Ascending aorta (tissue), 2 donors: ENCODE measurements at regions not wholly inside any gene's neighbourhood (a gene's known extent, or its start where the extent isn't known, plus 50 kb on each side); places are given as distances from the start of the nearest gene placed in this dataset.

Source experiments
- DNase-seq, 2 donors: peaks; one replicate each; pipeline ENCODE4 v3.0.0-alpha.2; 2019; ENCODE audit warnings: low spot score in 2 of 2
- H3K27ac ChIP-seq, 2 donors: fragments of 200-600 bp; sonication (generic); one replicate each; pipeline ENCODE4 v1.5.1; 2016 to 2017; ENCODE audit warnings: mild to moderate bottlenecking in 1 of 2
- H3K27me3 ChIP-seq: fragments of 200-600 bp; sonication (generic); one replicate; pipeline ENCODE4 v1.5.1; 2017
- H3K36me3 ChIP-seq, 2 donors: fragments of 200-600 bp; sonication (generic); one replicate each; pipeline ENCODE4 v1.5.1; 2016
- H3K4me1 ChIP-seq, 2 donors: fragments of 200-600 bp; sonication (generic); one replicate each; pipeline ENCODE4 v1.5.1; 2016 to 2017; ENCODE audit warnings: mild to moderate bottlenecking in 1 of 2
- H3K4me3 ChIP-seq, 2 donors: fragments of 200-600 bp; sonication (generic); one replicate each; pipeline ENCODE4 v1.5.1; 2016 to 2017; ENCODE audit warnings: mild to moderate bottlenecking in 1 of 2
- H3K9me3 ChIP-seq, 2 donors: fragments of 200-600 bp; sonication (generic); one replicate each; pipeline ENCODE4 v1.5.1; 2016
- CTCF ChIP-seq, 3 experiments: fragments of 200-600 bp in 2 of 3; fragments of 450-650 bp in 1 of 3; sonication (generic) in 2 of 3; IDR thresholded peaks; one replicate each; pipeline ENCODE4 v1.5.1; 2016 to 2019; ENCODE audit warnings: antibody characterized with exemption in 3 of 3, mild to moderate bottlenecking in 1 of 3, moderate library complexity in 1 of 3
- intact Hi-C: fragments of 100-400 bp; cut with DNase I; formaldehyde crosslinking; loops from one replicate; pipeline ENCODE4 v1.15.1; 2023

DNA sequence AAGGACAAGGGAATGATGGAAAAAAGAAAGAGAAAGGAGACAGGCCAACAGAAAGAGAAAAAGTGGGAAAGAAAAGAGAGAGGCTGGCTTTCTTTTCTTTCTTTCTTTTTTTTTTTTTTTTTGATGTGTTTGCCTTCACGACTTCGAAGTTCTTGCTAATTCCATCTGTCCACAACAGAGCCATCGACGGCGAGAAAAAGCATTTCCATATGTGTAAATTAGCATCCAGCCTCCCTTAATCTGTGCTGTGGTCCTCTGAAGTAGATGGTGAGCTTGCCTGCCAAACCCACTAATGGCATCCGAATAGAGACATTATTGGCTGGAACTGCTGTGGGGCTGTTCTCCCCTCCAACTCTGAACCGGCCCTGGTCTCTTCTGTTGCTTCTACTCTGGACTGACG lies 997.4 kb downstream of the BCL11B start:
- DNase-seq = no peak
- no peaks in the 10 kb centered on the region for H3K9me3 ChIP-seq
- no peak overlapping the region for H3K4me3 ChIP-seq
- H3K27me3 ChIP-seq = no peaks in the 10 kb centered on the region
- intact Hi-C loops = no loop called here
- no peak for TF ChIP-seq CTCF (IDR thresholded peaks at IDR 0.05)
- H3K27ac ChIP-seq = no peak overlapping the region
- no peaks in the 10 kb centered on the region for H3K36me3 ChIP-seq
- H3K4me1 ChIP-seq = no peaks in the 10 kb centered on the region

GRCh38 chr14:98278800-98279199 lies 993.2 kb downstream of the BCL11B start:
- no peaks in the 10 kb centered on the region for H3K4me1 ChIP-seq
- H3K27me3 ChIP-seq = no peaks in the 10 kb centered on the region
- no peak overlapping the region for H3K4me3 ChIP-seq
- H3K36me3 ChIP-seq = no peaks in the 10 kb centered on the region
- no peak for DNase-seq
- H3K9me3 ChIP-seq = no peaks in the 10 kb centered on the region
- intact Hi-C loops = no loop called here
- H3K27ac ChIP-seq = no peak overlapping the region
- no peak for TF ChIP-seq CTCF (IDR thresholded peaks at IDR 0.05)

DNA sequence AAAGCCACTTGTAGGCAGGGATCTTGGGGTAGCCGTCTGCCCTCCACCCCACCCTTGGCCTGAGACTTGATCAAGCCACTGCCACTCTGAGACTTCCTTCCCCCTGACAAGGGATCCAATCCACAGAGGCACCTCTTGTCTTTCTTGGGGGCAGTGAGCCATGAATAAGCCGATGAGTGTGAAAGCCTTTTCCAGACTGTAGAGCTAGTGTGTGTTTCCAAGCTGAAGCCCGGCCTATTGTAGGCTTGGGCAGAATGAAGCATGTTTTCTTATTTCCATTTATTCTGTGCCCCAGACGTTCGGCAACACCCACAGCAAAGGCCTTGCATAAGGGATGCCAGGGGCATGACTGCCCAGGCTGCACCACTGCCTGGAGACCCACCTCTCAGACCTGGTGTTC lies 991.6 kb downstream of the BCL11B start:
- Histone ChIP-seq H3K4me3 (no peak overlapping the region), H3K4me1 (no peaks in the 10 kb centered on the region), H3K36me3 (no peaks in the 10 kb centered on the region), H3K9me3 (no peaks in the 10 kb centered on the region), H3K27ac (no peak overlapping the region), H3K27me3 (no peaks in the 10 kb centered on the region)
- intact Hi-C loops = no loop called here
- no peak for DNase-seq
- no peak for TF ChIP-seq CTCF (IDR thresholded peaks at IDR 0.05)

GRCh38 chr14:98288825-98289224 lies 983.2 kb downstream of the BCL11B start:
- intact Hi-C loops = no loop called here
- H3K27ac ChIP-seq = no peak overlapping the region
- DNase-seq = no peak

DNA sequence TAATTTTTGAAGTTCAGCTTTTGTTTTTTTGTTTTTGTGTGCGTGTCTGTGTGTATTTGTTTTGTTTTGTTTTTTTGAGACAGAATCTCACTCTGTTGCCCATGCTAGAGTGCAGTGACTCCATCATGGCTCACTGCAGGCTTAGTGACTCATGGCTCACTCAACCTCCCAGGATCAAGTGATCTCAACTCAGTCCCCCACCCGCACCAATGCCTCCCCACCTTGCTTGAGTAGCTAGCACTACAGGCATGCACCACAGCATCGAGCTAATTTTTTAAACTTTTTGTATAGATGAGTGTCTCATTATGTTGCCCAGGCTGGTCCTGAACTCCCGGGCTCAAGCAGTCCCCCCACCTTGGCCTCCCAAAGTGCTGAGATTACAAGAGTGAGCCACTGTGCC lies 981.4 kb downstream of the BCL11B start:
- Histone ChIP-seq H3K27me3 (no peaks in the 10 kb centered on the region), H3K4me1 (no peaks in the 10 kb centered on the region), H3K4me3 (no peak overlapping the region), H3K9me3 (no peaks in the 10 kb centered on the region), H3K27ac (no peak overlapping the region), H3K36me3 (no peaks in the 10 kb centered on the region)
- DNase-seq = no peak
- intact Hi-C loops = no loop called here
- TF ChIP-seq CTCF (IDR thresholded peaks at IDR 0.05) = no peak

More at GRCh38 chr14:98288825-98289224, 983.2 kb downstream of the BCL11B start:
- H3K27me3 ChIP-seq = no peaks in the 10 kb centered on the region
- no peak overlapping the region for H3K4me3 ChIP-seq
- no peak for TF ChIP-seq CTCF (IDR thresholded peaks at IDR 0.05)
- H3K4me1 ChIP-seq = no peaks in the 10 kb centered on the region
- no peaks in the 10 kb centered on the region for H3K9me3 ChIP-seq
- H3K36me3 ChIP-seq = no peaks in the 10 kb centered on the region

DNA sequence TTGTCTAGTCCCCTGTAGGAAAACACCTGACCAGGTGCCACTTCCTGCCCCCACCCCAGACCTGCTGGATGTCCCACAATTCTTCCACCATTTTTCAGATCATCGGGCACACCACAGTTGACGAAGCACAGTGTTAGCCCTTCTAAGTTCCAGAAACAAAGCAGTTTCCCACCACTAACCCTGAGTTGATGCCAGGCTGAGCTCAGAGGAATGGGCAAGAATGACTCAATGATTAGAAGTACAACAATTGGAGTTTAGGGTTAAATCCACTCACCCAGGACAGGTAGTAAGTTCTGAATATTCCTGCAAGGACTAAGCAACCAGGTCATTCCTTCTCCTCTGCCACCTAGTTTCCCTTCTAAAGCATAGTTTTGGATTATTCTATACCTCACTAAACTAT lies 979.8 kb downstream of the BCL11B start:
- intact Hi-C loops = no loop called here
- Histone ChIP-seq H3K4me3 (no peak overlapping the region), H3K4me1 (no peaks in the 10 kb centered on the region), H3K36me3 (no peaks in the 10 kb centered on the region), H3K27ac (no peak overlapping the region), H3K27me3 (no peaks in the 10 kb centered on the region), H3K9me3 (no peaks in the 10 kb centered on the region)
- no peak for TF ChIP-seq CTCF (IDR thresholded peaks at IDR 0.05)
- no peak for DNase-seq
